Ovary (tissue), 7 donors: ENCODE measurements at regions not wholly inside any gene's neighbourhood (a gene's known extent, or its start where the extent isn't known, plus 50 kb on each side); places are given as distances from the start of the nearest gene placed in this dataset.

Source experiments
- DNase-seq, 5 donors: peaks; one replicate each; pipeline ENCODE4 v3.0.0-alpha.2; 2019 to 2020
- H3K27ac ChIP-seq, 2 donors: fragments of 200-600 bp; one replicate each; pipeline versions ENCODE4 v1.5.1 to v1.8.0; 2019 to 2022
- H3K27me3 ChIP-seq: fragments of 200-600 bp; one replicate; pipeline ENCODE4 v1.8.0; 2022
- H3K36me3 ChIP-seq: fragments of 200-600 bp; sonication (generic); one replicate; pipeline ENCODE4 v1.5.1; 2019
- H3K4me1 ChIP-seq: one replicate; pipeline ENCODE4 v1.8.1; 2013; ENCODE audit warnings: mild to moderate bottlenecking, moderate library complexity; ENCODE audit not compliant: insufficient read depth
- H3K4me3 ChIP-seq: fragments of 200-600 bp; sonication (generic); one replicate; pipeline ENCODE4 v1.5.1; 2017
- H3K9me3 ChIP-seq, 2 donors: fragments of 200-600 bp in 1 of 2; sonication (generic) in 1 of 2; one replicate each; pipeline versions ENCODE4 v1.5.1 to v1.8.1; 2013 to 2019; ENCODE audit warnings: mild to moderate bottlenecking in 1 of 2, moderate library complexity in 1 of 2
- CTCF ChIP-seq, 3 donors: fragments of 450-650 bp in 2 of 3; fragments of 200-600 bp in 1 of 3; IDR thresholded peaks; one replicate each; pipeline versions ENCODE4 v1.5.1 to v1.8.0; 2016 to 2022; ENCODE audit warnings: antibody characterized with exemption in 3 of 3, mild to moderate bottlenecking in 1 of 3
- EP300 ChIP-seq: sonication (generic); formaldehyde crosslinking; IDR thresholded peaks from one replicate; pipeline ENCODE4 v1.6.1; 2017; ENCODE audit warnings: antibody characterized with exemption
- POLR2A ChIP-seq: fragments of 450-650 bp; IDR thresholded peaks from one replicate; pipeline ENCODE4 v1.6.1; 2017; ENCODE audit warnings: antibody characterized with exemption, mild to moderate bottlenecking, moderate library complexity
- WGBS, 3 donors: extraction: QIAGEN DNeasy Blood & Tissue Kit in 1 of 3; methylation state at CpG; one replicate each; pipeline versions ENCODE4 v1.1.5 to v1.1.7; 2013 to 2017; 5-methylcytosine and 5-hydroxymethylcytosine counted together
- intact Hi-C, 4 donors: fragments of 100-400 bp; cut with DNase I; formaldehyde crosslinking; loops; one replicate each; pipeline versions ENCODE4 v1.11.0 to v1.15.1; 2022 to 2023
- donor health status: DM: no; HTN: no; CAD: no; lungs with moderate emphysema.
- donor health status: DM: no; HTN: no; CAD: no.
- donor health status: Bipolar disorder and iron deficiency.
- donor health status: DM: no; HTN: no; CAD: no.
- donor health status: DM: yes; HTN: yes; CAD: no.

GRCh38 chr4:124432500-124432899 lies 280.0 kb downstream of the ANKRD50 start:
- H3K36me3 ChIP-seq = no peaks in the 10 kb centered on the region
- H3K27me3 ChIP-seq = no peaks in the 10 kb centered on the region
- no peak for DNase-seq
- no peak overlapping the region for H3K4me3 ChIP-seq
- WGBS, 3 donors = 38 to 44% (median 41%) methylated on average over 4 of the region's 4 CpGs
- H3K4me1 ChIP-seq = peaks cover 2% of the 10 kb centered on the region
- TF ChIP-seq POLR2A (no peak), CTCF (IDR thresholded peaks at IDR 0.05) (no peak), EP300 (no peak)
- no peak overlapping the region for H3K27ac ChIP-seq
- intact Hi-C loops = no loop called here
- no peaks in the 10 kb centered on the region for H3K9me3 ChIP-seq

GRCh38 chr4:124433044-124433443 lies 279.5 kb downstream of the ANKRD50 start:
- Histone ChIP-seq H3K36me3 (no peaks in the 10 kb centered on the region), H3K27ac (no peak overlapping the region), H3K4me1 (peaks cover 2% of the 10 kb centered on the region), H3K27me3 (no peaks in the 10 kb centered on the region), H3K4me3 (no peak overlapping the region), H3K9me3 (no peaks in the 10 kb centered on the region)
- TF ChIP-seq CTCF (IDR thresholded peaks at IDR 0.05) = no peak
- no peak for TF ChIP-seq EP300
- TF ChIP-seq POLR2A = no peak
- intact Hi-C loops = no loop called here
- WGBS, 3 donors = 90 to 98% (median 95%) methylated on average over 3 of the region's 3 CpGs
- DNase-seq = no peak

GRCh38 chr4:124433500-124433899 lies 279.0 kb downstream of the ANKRD50 start:
- no peak overlapping the region for H3K4me3 ChIP-seq
- intact Hi-C loops = no loop called here
- H3K4me1 ChIP-seq = peaks cover 2% of the 10 kb centered on the region
- no peaks in the 10 kb centered on the region for H3K27me3 ChIP-seq
- 92 to 98% (median 93%) methylated on average over 8 of the region's 8 CpGs for WGBS, 3 donors
- H3K27ac ChIP-seq = no peak overlapping the region
- no peaks in the 10 kb centered on the region for H3K9me3 ChIP-seq
- DNase-seq = no peak
- H3K36me3 ChIP-seq = no peaks in the 10 kb centered on the region
- no peak for TF ChIP-seq POLR2A
- no peak for TF ChIP-seq EP300
- TF ChIP-seq CTCF (IDR thresholded peaks at IDR 0.05) = no peak

- WGBS, 3 donors = 62 to 67% (median 67%) methylated on average over 2 of the region's 2 CpGs
- no peaks in the 10 kb centered on the region for H3K27me3 ChIP-seq
- H3K4me3 ChIP-seq = no peak overlapping the region
- DNase-seq = no peak
- no peak overlapping the region for H3K27ac ChIP-seq
- peaks cover 2% of the 10 kb centered on the region for H3K4me1 ChIP-seq
- no peaks in the 10 kb centered on the region for H3K36me3 ChIP-seq
- intact Hi-C loops = no loop called here
- TF ChIP-seq POLR2A (no peak), CTCF (IDR thresholded peaks at IDR 0.05) (no peak), EP300 (no peak)
- no peaks in the 10 kb centered on the region for H3K9me3 ChIP-seq
These were observed 277.1 kb downstream of the ANKRD50 start for GRCh38 chr4:124435274-124435950.
